CD4-positive, alpha-beta T cell treated with Interleukin-12 subunit alpha and Interleukin-12 subunit beta, for 1 hour (primary cell): ENCODE measurements at regions not wholly inside any gene's neighbourhood (a gene's known extent, or its start where the extent isn't known, plus 50 kb on each side); places are given as distances from the start of the nearest gene placed in this dataset.

Experiments used
- DNase-seq: peaks from one replicate; pipeline ENCODE4 v3.0.0-alpha.2; 2020

DNA sequence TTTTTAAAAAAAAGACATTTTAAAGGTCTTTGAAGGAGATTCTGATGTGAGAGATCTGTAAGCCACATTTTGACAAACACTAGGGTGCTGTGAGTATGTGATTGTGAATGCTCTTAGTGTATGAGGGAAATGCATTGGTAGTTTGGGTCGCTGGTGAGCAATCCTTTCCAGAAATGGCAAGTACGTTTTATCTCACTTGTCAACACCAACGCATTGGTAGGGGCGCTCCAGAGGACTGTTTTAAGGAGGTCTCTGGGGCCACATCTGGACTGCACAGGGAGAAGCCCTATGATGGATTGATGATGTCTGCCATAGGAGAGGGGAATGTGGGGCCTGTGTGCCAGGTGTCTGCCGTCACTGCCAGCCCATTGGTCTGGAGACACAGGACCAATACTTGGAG lies 522.6 kb downstream of the BNC2 start:
- no peak for DNase-seq

DNA sequence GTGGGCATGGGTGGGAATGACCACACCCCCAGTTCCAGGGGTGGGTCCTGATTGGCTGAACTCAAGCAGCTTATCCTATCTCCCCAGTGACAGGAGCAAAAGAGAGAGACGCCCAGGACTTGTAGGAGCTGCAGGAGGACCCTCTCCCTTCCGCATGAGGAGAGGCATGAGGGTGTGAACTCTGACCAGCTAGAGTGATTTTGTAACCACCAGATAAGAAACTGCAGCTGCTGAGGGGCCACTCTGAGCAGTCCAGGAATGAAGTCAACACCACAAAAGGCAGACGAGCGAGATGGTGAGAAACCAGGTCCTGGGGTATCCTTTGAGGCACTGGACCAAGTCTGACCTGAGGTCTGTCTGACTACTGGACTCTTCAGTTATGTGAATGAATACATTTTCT lies 521.9 kb downstream of the BNC2 start:
- no peak for DNase-seq

DNA sequence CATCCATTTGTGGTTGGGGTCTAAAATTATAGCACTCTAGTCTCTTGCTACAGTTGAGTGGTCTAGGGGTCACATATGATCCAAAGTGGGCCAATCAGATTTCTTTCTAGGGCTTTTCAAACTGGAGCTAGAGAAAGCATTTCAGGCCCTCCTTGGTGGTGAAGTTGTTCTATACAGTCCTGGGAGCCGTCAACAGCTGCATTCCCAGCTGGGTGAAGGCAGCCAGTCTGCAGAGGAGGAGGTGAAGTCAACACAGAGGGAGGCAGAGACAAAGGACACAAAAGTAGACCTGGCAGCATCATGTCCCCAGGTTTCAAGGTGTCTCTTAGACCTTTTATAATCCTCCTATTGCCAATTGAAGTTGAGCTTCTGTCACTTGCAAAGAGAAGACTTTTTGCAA lies 518.2 kb downstream of the BNC2 start:
- no peak for DNase-seq

DNA sequence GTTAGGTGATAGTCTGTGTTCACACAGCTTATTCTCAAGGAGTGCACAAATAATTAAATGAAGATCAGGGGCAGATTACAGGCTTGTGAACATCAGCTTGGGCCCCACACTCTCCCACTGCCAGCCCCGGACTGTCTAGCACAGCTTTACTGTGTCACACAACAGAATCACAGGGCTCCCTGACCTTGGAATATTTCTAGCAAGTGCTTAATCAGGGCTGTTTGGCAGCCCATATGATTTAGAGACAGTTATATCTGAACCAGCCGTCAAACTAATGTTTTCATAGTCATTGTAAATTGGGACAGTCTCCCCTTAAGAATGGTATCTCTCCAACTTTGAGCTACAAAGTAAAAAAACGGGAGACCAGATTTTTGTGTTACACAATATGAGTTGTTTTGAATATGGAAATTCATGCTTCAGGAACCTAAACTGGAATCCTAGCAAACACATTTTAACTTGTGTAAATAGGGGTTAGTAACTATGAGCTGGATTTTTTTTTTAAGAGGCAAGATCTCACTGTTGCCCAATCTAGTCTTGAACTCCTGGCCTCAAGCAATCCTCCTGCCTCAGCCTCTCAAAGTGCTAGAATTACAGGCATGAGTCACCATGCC lies 517.6 kb downstream of the BNC2 start:
- no peak for DNase-seq

DNA sequence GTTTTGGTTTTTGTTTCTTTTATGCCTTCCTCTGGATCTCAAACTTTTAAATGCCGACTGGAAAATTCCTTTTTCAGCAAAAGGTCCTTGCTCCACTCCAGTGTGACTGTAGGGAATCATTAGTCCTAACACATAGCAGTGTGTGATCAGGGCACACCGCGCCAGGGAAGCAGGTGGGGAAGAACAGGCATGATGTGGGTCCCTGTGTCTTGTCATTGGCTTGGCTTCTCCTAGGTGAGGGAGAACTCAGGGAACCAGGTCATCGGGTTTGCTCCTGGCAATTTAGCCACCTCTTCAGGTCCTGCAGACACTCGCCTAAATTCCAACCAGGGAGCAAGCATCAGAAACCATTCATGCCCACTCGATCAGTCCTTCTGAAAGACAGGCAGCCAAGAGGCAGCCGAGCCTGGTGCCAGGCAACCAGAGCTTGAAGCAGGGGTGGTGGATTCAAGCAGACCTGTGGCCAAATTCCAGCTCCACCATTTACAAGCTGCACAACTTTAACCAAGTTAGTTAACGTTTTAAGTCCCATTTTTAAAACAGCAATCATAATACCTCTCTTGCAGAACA lies 514.2 kb downstream of the BNC2 start:
- DNase-seq, result no peak

DNA sequence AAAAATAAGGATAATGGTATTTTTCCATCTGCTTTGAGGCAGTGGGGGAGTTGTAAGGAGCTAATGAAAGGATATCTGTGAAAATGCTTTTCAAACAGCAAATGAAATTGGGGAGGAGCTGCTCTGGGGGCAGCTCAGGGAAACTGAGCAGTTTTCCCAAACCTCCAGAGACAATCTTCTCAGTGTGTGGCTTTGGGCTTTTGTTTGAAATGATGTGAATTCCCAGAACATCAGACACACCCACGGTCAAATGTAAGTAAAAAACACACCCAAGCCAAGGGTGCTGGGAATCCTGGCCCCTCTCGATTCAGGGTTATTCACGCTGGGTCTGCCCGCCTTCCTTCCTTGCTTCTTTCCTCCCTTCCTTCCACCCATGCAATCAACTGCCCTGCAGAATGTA lies 512.6 kb downstream of the BNC2 start:
- no peak for DNase-seq

DNA sequence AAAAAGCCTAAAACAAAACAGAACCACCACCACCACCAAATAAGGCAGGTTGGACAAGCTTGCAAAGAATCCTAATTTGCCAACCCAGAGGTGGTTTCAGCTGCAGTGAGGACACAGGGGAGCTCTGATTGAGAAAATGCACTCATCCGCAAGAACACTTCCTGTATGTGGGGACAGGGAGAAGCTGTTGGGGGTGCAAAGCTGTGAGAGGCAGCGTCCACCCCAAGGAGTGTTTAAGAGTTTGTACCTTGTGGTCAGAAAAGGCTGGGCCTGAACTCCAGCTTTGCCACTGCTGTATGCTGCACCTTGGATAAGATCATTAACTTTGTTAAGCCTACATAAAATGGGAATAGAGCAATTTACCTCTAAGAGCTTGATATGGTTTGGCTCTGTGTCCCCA lies 511.7 kb downstream of the BNC2 start:
- DNase-seq, result no peak
